Endodermal cell (in vitro differentiated cells): ENCODE measurements at regions not wholly inside any gene's neighbourhood (a gene's known extent, or its start where the extent isn't known, plus 50 kb on each side); places are given as distances from the start of the nearest gene placed in this dataset.

ENCODE experiments used
- DNase-seq: peaks from one replicate; pipeline ENCODE4 v3.0.0-alpha.2; 2017
- H3K27ac ChIP-seq: 2 replicates; pipeline ENCODE4 v1.5.1; 2013; ENCODE audit warnings: mild to moderate bottlenecking, low read depth, low read length, moderate library complexity
- H3K27me3 ChIP-seq: 2 replicates; pipeline ENCODE4 v1.6.1; 2013; ENCODE audit warnings: mild to moderate bottlenecking, low read length, moderate library complexity; ENCODE audit not compliant: insufficient read depth, control insufficient read depth, poor library complexity, severe bottlenecking
- H3K36me3 ChIP-seq: 2 replicates; pipeline ENCODE4 v1.7.0; 2013; ENCODE audit warnings: mild to moderate bottlenecking, low read length, moderate library complexity; ENCODE audit not compliant: control insufficient read depth, insufficient read depth
- H3K4me1 ChIP-seq: one replicate; pipeline ENCODE4 v1.7.0; 2013; ENCODE audit warnings: low read length; ENCODE audit not compliant: control insufficient read depth, insufficient read depth
- H3K4me3 ChIP-seq: 2 replicates; pipeline ENCODE4 v1.5.1; 2013; ENCODE audit warnings: mild to moderate bottlenecking, low read length, moderate library complexity
- H3K9ac ChIP-seq: 2 replicates; pipeline ENCODE4 v1.6.1; 2013; ENCODE audit warnings: mild to moderate bottlenecking, low read length, moderate library complexity; ENCODE audit not compliant: poor library complexity, severe bottlenecking; ENCODE audit errors: extremely low read depth
- H3K9me3 ChIP-seq: 2 replicates; pipeline ENCODE4 v1.6.1; 2013; ENCODE audit warnings: mild to moderate bottlenecking, low read length, moderate library complexity; ENCODE audit not compliant: control insufficient read depth
- H3K27ac Mint-ChIP-seq: 2 replicates; pipeline ENCODE4 v1.8.0; 2020; ENCODE audit warnings: mixed read lengths
- H3K27me3 Mint-ChIP-seq: 2 replicates; pipeline ENCODE4 v1.8.0; 2021; ENCODE audit warnings: mild to moderate bottlenecking, mixed read lengths; ENCODE audit not compliant: insufficient read depth
- H3K36me3 Mint-ChIP-seq: 2 replicates; pipeline ENCODE4 v1.8.0; 2020; ENCODE audit warnings: low read depth, mixed read lengths
- H3K4me1 Mint-ChIP-seq: 2 replicates; pipeline ENCODE4 v1.8.0; 2020; ENCODE audit warnings: mixed read lengths
- H3K4me3 Mint-ChIP-seq: 2 replicates; pipeline ENCODE4 v1.8.0; 2020; ENCODE audit warnings: mild to moderate bottlenecking, moderate library complexity, mixed read lengths
- H3K9me3 Mint-ChIP-seq: 2 replicates; pipeline ENCODE4 v1.8.0; 2020; ENCODE audit warnings: mild to moderate bottlenecking, mixed read lengths
- CTCF ChIP-seq: fragments of 200-600 bp; sonication (generic); conservative IDR thresholded peaks from 2 replicates; pipeline ENCODE4 v1.5.0; 2021; ENCODE audit warnings: antibody characterized with exemption, mild to moderate bottlenecking
- WGBS, 2 experiments: methylation state at CpG; one replicate each; pipeline versions ENCODE4 v1.1.5 to v1.1.7; 2013; ENCODE audit warnings: missing lambda C conversion rate in 2 of 2, mixed read lengths in 1 of 2; ENCODE audit not compliant: insufficient coverage in 1 of 2, insufficient read length in 1 of 2; 5-methylcytosine and 5-hydroxymethylcytosine counted together

GRCh38 chr2:185919155-185919554 is 180.6 kb downstream of the FSIP2 start:
- Mint-ChIP-seq H3K27me3 (no peaks in the 10 kb centered on the region), H3K4me1 (peaks cover 3% of the 10 kb centered on the region), H3K9me3 (no peaks in the 10 kb centered on the region), H3K4me3 (no peak overlapping the region), H3K27ac (no peak overlapping the region), H3K36me3 (no peaks in the 10 kb centered on the region)
- H3K36me3 ChIP-seq: no peaks in the 10 kb centered on the region
- no peak for TF ChIP-seq CTCF
- H3K9ac ChIP-seq: no peak overlapping the region
- no peaks in the 10 kb centered on the region for H3K4me1 ChIP-seq
- DNase-seq: no peak
- 80 to 89% methylated on average over 1 of the region's 1 CpG for WGBS, 2 experiments
- no peak overlapping the region for H3K27ac ChIP-seq
- H3K27me3 ChIP-seq: no peaks in the 10 kb centered on the region
- H3K9me3 ChIP-seq: no peaks in the 10 kb centered on the region
- no peak overlapping the region for H3K4me3 ChIP-seq

- Mint-ChIP-seq H3K9me3 (no peaks in the 10 kb centered on the region), H3K36me3 (no peaks in the 10 kb centered on the region), H3K4me3 (no peak overlapping the region), H3K4me1 (peaks cover 3% of the 10 kb centered on the region), H3K27ac (no peak overlapping the region), H3K27me3 (no peaks in the 10 kb centered on the region)
- no peaks in the 10 kb centered on the region for H3K27me3 ChIP-seq
- no peaks in the 10 kb centered on the region for H3K9me3 ChIP-seq
- TF ChIP-seq CTCF: no peak
- H3K4me3 ChIP-seq: no peak overlapping the region
- no peak overlapping the region for H3K9ac ChIP-seq
- H3K27ac ChIP-seq: no peak overlapping the region
- WGBS, 2 experiments: 83% methylated on average over 3 of the region's 3 CpGs; no CpG with 5 or more reads in 1 of the 2 experiments
- H3K36me3 ChIP-seq: no peaks in the 10 kb centered on the region
- DNase-seq: peak; percentile 56
- H3K4me1 ChIP-seq: no peaks in the 10 kb centered on the region
Observed at GRCh38 chr2:185921048-185921756, 182.6 kb downstream of the FSIP2 start.

GRCh38 chr2:185934232-185934631 is 195.6 kb downstream of the FSIP2 start:
- Mint-ChIP-seq H3K4me3 (no peak overlapping the region), H3K36me3 (no peaks in the 10 kb centered on the region), H3K27me3 (no peaks in the 10 kb centered on the region), H3K4me1 (no peaks in the 10 kb centered on the region), H3K27ac (no peak overlapping the region), H3K9me3 (no peaks in the 10 kb centered on the region)
- no peaks in the 10 kb centered on the region for H3K9me3 ChIP-seq
- H3K36me3 ChIP-seq: no peaks in the 10 kb centered on the region
- H3K4me1 ChIP-seq: no peaks in the 10 kb centered on the region
- no peak for DNase-seq
- no peak overlapping the region for H3K4me3 ChIP-seq
- no peak for TF ChIP-seq CTCF
- WGBS, 2 experiments: 80 to 89% methylated on average over 1 to 2 of the region's 2 CpGs
- no peak overlapping the region for H3K9ac ChIP-seq
- H3K27me3 ChIP-seq: no peaks in the 10 kb centered on the region
- H3K27ac ChIP-seq: no peak overlapping the region
